Erythroblast (primary cell): ENCODE measurements at regions not wholly inside any gene's neighbourhood (a gene's known extent, or its start where the extent isn't known, plus 50 kb on each side); places are given as distances from the start of the nearest gene placed in this dataset.

ENCODE experiments used
- GATA1 ChIP-seq: IDR thresholded peaks from 2 replicates; pipeline ENCODE4 v1.6.1; 2011; ENCODE audit warnings: low read depth, mild to moderate bottlenecking, control low read depth, low read length, moderate library complexity
- POLR2A ChIP-seq: IDR thresholded peaks from 2 replicates; pipeline ENCODE4 v1.6.1; 2011; ENCODE audit warnings: mild to moderate bottlenecking, low read length

GRCh38 chr22:27492566-27493201 is 308.9 kb downstream of the MN1 start:
- TF ChIP-seq POLR2A (no peak), GATA1 (no peak)
